Gastrocnemius medialis (tissue), 4 donors: ENCODE measurements at regions not wholly inside any gene's neighbourhood (a gene's known extent, or its start where the extent isn't known, plus 50 kb on each side); places are given as distances from the start of the nearest gene placed in this dataset.

Experiments used
- CTCF ChIP-seq, 5 experiments: fragments of 450-650 bp in 3 of 5; fragments of 200-600 bp in 2 of 5; sonication (generic) in 2 of 5; IDR thresholded peaks in 4 of 5; conservative IDR thresholded peaks in 1 of 5; 1 replicate in 4 of 5; 2 replicates in 1 of 5; pipeline ENCODE4 v1.5.1; 2016 to 2019; ENCODE audit warnings: antibody characterized with exemption in 5 of 5, mild to moderate bottlenecking in 3 of 5, moderate library complexity in 3 of 5
- POLR2A ChIP-seq, 2 donors: fragments of 450-650 bp; IDR thresholded peaks; one replicate each; pipeline ENCODE4 v1.6.1; 2017; ENCODE audit warnings: antibody characterized with exemption in 2 of 2, mild to moderate bottlenecking in 2 of 2, moderate library complexity in 2 of 2

GRCh38 chr10:88090568-88091214 is 227.3 kb downstream of the PTEN start:
- no peak for TF ChIP-seq CTCF (IDR thresholded peaks at IDR 0.05 in 4 of 5, conservative IDR thresholded peaks at IDR 0.05 in 1 of 5)
- no peak for TF ChIP-seq POLR2A (IDR thresholded peaks at IDR 0.05)
